ENCODE measurements at regions not wholly inside any gene's neighbourhood (a gene's known extent, or its start where the extent isn't known, plus 50 kb on each side); places are given as distances from the start of the nearest gene placed in this dataset.
"Not testable (repeated sequence)": the region's sequence is repeated elsewhere in the genome, so short reads cannot be mapped to it uniquely, and the experiment has no call there.

- DNase-seq, result no peak
Observed at GRCh38 chr12:125312471-125312870, 247.2 kb downstream of the AACS start.

- DNase-seq, result no peak
Observed at GRCh38 chr12:125314051-125314755, 249.0 kb downstream of the AACS start.

- DNase-seq, result no peak
Observed at GRCh38 chr12:125315771-125316170, 250.5 kb downstream of the AACS start.

GRCh38 chr12:125320177-125320576, 254.9 kb downstream of the AACS start:
- DNase-seq, result no peak

- DNase-seq, result no peak
Observed at GRCh38 chr12:125324861-125325490, 259.7 kb downstream of the AACS start.

- DNase-seq, result no peak
Observed at GRCh38 chr12:125329239-125330102, 264.2 kb downstream of the AACS start.

- DNase-seq, result no peak
Observed at GRCh38 chr12:125330645-125331341, 265.6 kb downstream of the AACS start.

GRCh38 chr12:125331342-125332052, 266.3 kb downstream of the AACS start:
- DNase-seq, result no peak

GRCh38 chr12:125332900-125333299, 267.7 kb downstream of the AACS start:
- DNase-seq, result no peak

GRCh38 chr12:125336246-125336645, 271.0 kb downstream of the AACS start:
- no peak for DNase-seq

- no peak for DNase-seq
Observed at GRCh38 chr12:125340791-125341190, 275.6 kb downstream of the AACS start.

GRCh38 chr12:125341422-125341821, 276.2 kb downstream of the AACS start:
- DNase-seq, result no peak

- DNase-seq, result no peak
Observed at GRCh38 chr12:125343649-125344048, 278.4 kb downstream of the AACS start.

GRCh38 chr12:125346362-125346761, 281.1 kb downstream of the AACS start:
- no peak for DNase-seq

GRCh38 chr12:125351788-125352187, 286.6 kb downstream of the AACS start:
- DNase-seq, result no peak

- DNase-seq, result not testable (repeated sequence)
Observed at GRCh38 chr12:125353002-125353401, 287.8 kb downstream of the AACS start.

- no peak for DNase-seq
Observed at GRCh38 chr12:125353871-125354270, 288.6 kb downstream of the AACS start.

GRCh38 chr12:125355614-125356013, 290.4 kb downstream of the AACS start:
- DNase-seq, result no peak

GRCh38 chr12:125356111-125356510, 290.9 kb downstream of the AACS start:
- no peak for DNase-seq

- no peak for DNase-seq
Observed at GRCh38 chr12:125357561-125357960, 292.3 kb downstream of the AACS start.

GRCh38 chr12:125360540-125360939, 295.3 kb downstream of the AACS start:
- no peak for DNase-seq

GRCh38 chr12:125371033-125371432, 305.8 kb downstream of the AACS start:
- DNase-seq, result no peak
